GOT3 (cell line): ENCODE measurements at regions not wholly inside any gene's neighbourhood (a gene's known extent, or its start where the extent isn't known, plus 50 kb on each side); places are given as distances from the start of the nearest gene placed in this dataset.

Experiments
- DNase-seq: peaks from one replicate; lab custom pipeline; 2025; ENCODE audit warnings: mixed read lengths; lab: John Stamatoyannopoulos, UW

DNA sequence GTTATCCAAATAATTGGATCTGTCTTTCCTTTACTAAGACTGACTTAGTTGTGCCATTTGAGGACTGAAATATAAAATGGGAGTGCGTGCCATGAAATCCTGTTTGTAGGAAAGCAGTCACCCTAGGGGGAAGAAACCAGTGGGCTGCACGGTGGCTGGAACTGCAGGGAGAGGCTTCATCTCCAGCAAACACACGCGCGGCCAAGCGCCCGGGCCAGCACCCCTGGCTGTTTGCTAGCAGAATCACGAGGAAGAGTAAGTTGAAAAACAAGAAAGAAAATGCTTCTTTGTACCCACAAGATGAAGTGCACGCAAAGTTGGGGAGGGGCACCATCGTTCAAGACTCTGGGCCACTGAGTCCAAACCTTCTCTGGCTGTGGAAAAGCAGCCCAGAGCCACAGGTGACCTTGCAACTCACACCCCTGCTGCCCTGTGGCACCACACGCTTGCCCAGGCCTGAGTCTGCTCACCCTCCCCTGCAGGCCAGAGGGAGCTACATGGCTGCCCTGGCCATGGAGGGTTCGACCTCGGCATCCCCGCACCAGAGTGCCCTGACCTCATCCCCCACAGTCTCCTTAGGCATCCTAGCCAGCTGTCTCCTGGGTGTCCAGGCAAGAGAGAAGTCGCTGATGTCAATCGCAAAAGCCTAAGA is 55.2 kb downstream of the IRX2 start:
- no peak for DNase-seq

DNA sequence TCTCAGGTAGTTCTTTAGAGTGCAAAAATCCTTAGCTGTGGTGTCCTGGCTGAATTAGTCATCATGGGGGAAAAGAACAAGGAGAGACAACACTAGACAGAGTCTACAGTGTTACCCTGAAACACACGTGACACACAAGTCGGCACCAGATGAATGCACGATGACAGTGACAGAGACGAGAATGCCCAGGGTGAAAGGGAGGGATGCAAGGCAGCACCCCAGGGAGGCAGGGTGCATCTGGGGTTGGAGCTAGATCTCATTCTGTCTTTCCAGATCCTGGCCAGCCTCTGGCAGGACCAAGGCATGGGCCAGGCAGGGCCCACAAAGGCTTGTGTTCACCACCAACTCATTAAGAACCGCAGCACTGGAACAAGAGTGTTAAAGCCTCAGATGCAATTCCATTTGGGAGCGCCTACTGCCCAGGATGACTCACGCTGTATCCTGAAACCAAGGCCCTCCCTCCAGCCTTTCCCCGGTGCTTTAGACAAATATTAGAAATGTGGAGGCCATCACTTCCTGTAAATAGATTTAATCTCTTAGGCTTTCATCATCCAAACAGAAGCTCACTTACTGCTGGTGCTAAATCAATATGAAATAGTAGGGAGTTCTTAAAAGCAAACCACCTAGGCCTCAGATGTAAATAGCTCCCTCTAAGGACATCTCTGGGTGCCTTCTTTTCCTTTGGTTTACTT is 56.1 kb downstream of the IRX2 start:
- no peak for DNase-seq

DNA sequence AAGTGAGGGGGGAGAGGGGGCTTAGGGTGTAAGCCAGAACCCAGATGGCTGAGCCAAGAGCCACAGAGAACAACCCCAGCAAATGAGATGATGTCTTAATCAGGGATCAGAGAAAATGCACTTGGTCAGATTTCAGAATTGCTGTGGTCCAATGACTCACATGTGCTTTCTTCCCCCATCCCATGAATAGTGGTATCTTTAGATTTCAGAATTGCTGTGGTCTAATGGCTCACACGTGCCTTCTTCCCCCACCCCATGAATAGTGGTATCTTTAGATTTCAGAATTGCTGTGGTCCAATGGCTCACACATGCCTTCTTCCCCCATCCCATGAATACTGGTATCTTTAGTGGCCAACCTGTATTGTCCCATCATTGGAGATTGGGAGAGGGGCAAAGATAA is 59.9 kb downstream of the IRX2 start:
- no peak for DNase-seq

DNA sequence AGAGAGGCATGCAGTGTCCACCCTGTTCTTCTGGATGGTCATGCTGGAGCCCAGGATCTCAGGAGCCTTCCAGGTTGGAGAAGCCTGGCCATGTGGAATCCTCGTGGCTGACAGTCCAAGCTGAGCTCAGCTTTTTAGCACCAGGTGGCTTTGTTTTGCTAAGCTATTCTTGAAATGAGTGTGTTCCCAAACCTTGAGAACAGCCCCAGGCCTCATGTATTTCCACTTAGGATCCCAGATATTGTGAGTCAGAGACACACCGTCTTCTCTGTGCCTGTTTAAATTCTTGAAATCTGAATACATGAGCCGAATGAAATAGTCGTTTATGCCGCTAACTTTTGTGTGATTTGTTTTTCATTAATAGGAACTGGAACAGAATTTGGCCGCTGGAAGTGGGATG is 61.2 kb downstream of the IRX2 start:
- DNase-seq = no peak

DNA sequence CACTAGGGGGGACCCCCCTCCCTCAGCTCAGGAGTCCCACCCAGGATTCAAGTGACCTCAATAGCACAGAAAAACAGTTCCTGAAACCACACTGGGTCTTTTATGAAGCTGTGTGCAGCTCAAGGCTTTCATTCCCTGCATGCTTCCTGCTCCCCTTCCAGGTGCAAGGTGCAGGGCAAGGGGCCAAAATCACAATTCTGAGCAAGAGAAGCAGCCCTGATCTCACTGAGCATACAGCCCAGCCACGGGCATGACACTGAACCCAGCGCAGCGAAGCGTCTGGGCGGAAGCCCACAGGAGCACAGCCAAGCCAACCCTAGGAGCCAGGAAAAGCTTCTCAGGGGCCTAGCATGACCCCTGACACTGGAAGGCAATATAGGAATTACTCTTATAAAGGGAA is 62.9 kb downstream of the IRX2 start:
- no peak for DNase-seq

DNA sequence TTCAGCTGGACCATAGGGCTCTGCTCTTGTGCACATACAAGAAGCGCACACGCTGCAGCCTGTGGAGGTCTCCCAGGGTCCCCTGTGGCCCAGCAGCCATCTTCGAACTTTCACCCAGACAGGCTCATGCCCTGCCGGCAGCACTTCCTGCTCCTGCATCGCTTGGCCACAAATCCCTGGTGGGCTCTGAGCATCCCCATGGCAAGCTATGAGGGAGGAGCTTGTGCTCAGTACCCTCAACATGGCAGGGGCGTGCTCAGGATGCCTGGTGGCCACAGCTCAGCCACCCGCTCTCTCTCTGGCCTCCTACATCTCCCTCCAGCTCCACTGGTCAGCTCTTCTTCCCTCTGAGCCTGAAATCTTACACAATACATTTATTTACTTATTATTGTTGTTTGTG is 63.7 kb downstream of the IRX2 start:
- no peak for DNase-seq

DNA sequence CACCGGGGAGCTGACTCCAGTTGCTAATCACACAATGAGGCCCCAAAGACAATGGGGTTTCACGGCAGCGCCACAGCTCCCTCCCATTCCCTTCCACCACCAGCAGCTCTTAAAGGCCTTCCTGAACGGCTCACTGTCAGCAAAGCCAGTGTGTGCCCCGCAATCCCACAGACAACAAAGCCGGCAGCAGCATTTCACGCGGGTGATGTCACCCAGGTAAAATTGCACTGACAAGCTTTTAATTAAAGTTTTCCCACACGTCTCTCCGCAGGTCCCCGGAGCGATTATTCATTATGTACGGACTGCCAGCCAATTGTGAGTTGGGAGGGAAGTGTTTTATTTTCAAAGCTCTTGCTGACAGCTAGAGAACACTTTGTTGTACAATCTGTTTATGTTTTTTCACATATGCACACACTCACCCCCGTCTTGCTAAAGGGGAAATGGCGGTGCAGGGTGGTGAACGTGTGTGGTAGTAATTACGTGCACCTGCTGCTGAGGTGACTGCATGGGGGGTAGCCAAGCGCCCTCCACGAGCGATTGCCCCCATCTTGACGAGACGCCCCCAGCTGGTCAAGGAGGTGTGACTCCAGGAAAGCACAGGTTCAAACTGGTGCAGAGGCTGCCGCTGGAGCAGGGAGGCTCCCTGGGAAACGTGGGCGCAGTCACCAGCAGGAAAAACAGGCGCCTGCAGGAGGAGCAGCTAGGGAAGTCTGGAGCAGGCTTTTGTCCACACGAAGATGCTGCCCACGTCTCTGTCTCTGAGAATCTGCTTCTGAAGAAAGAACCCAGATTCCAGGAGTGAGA is 65.0 kb downstream of the IRX2 start:
- no peak for DNase-seq

DNA sequence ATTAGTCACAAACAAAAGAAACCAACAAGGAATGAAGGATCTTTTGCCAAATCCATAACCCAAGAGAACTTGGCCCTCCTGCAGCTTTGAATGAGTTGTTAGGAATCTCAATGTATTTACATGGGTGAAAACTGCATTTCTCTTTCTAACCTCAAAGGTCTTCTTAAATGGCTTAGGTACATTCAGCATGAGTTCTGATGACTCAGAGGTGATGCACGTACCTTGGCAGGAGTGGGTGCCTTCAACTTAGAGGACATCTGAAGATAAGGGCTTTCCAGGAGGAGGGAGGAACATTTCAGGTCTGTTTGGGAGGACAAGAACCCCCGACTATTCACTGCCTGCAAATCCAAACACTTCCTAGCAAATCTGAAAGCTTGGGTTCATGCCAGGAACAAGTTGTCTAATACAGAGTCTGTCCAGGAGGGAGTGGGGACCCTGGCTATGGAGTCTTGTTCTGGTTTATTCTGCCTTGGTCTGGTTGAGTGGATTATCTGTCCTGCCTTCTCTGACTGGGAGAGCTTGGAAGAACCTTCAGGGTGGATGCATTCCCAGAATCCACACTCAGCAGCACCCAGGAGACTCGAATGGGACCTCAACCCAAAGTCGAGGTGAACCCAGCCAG is 65.7 kb downstream of the IRX2 start:
- no peak for DNase-seq

DNA sequence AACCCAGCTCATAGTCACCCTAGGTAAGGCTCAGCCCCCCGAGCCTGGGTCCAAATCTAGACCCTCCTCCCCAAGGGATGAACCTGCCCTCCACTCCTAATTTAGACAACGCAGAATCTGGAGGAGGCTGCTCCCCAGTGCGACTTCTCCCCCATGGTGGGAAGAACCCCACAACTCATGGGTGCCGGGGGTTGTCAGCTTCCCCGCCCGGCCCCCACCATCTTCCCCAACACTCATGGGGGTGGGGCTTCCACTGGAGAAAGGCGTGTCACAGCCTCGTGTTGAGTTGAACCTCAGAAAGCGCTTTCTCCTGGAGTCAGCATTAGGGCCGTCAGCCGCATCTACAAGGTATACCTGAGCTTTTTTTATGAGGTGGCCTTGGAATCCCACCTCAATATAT is 66.9 kb downstream of the IRX2 start:
- DNase-seq = no peak

DNA sequence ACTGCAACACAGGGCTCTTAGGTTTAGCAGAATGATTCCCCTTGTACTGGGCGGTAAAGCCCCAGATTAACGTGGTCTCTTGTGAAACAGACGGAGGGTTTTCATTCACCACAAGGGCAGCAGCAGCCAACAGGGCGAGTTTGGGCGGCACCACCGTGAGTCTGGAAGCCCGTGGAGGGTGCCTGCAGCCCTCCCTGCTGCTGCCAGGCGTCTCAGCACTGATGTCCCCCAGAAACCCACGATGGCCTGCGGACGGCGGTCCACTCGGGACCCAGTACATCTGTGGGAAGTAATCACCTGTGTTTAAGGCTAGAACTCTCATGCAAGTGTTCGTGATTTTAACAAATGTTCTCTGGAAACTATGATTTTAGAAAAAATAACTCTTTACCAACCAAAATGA is 67.8 kb downstream of the IRX2 start:
- DNase-seq = no peak

DNA sequence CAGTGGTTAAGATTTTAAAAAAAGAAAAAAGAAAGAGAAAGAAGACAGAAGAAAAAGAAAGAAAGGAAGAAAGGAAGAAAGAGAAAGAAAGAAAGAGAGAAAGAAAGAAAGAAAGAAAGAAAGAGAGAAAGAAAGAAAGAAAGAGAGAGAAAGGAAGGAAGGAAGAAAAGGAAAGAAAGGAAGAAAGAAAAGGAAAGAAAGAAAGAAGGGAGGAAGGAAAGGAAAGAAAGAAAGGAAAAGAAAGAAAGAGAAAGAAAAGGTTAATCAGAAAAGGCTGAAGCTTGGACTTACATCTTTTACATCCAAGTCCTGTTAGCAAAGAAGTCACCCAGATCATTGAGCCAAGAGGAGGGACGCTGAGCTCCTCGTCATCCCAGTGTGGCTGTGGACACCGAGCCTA is 70.0 kb downstream of the IRX2 start:
- DNase-seq = no peak

DNA sequence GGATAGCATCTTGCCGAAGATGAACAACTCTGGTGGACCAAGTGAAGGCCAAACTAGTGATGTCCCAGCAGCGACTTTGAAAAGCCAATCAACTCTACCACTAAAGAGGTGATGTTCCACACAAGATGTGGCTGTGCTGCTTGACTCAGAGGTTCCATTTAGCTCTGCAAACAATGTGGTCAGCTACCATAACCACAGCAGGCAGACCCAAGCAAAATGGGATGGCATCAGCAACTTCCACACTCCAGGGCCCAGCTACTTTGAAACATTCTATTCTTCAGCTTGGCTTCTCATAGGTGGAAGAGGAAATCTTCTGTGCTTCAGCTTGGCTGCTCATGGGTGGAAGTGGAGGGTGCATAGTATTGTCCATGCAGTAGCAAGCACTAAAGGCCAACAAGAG is 70.5 kb downstream of the IRX2 start:
- DNase-seq = no peak

DNA sequence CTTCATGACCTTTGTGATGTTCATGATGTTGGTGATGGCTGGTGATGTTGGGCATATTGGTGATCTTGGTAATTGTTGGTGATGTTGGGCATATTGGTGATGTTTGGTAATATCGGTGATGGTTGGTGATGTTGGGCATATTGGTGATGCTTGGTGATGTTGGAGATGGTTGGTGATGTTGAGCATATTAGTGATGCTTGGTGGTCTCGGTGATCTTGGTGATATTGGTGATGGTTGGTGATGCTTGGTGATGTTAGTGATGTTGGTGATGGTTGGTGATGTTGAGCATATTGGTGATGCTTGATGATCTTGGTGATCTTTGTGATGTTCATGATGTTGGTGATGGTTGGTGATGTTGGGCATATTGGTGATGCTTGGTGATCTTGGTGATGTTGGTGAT is 73.8 kb downstream of the IRX2 start:
- DNase-seq = no peak

DNA sequence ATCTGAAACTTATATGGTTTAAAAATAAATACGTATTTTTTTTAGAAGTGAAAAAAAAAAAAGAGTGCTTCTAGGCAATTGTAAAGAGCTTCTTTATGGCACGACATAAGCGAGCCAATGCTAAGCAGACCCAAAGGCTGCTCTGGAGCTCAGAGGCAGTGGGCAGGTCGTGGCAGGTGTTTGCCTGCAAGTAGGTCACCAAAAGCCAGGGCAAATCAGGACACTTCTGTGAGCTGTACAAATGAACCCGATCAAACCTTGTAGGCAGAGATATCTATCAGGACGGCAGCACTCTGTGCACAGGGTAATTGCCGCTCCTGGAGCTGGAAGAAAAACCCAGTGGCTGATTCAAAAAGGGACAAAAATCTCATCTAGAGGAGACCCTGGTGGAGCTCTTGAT is 75.9 kb downstream of the IRX2 start:
- no peak for DNase-seq

DNA sequence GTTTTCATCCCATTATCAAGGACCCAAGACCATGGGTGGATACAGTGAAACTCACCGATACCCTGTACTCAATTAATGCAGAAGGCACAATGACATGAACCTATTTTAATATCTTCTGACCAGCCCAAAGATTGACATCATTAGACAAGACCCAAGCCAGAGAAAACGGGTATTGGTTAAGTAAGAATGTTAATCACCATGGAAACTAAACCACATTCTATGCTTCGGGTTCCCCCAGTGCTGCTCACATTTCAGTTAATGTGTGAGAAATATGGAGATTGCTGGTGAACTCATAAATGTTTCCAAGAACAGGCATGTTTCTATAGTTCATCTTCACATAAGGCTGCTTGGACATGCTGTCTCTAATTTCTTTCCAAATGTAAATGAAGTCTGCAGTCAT is 77.0 kb downstream of the IRX2 start:
- no peak for DNase-seq

DNA sequence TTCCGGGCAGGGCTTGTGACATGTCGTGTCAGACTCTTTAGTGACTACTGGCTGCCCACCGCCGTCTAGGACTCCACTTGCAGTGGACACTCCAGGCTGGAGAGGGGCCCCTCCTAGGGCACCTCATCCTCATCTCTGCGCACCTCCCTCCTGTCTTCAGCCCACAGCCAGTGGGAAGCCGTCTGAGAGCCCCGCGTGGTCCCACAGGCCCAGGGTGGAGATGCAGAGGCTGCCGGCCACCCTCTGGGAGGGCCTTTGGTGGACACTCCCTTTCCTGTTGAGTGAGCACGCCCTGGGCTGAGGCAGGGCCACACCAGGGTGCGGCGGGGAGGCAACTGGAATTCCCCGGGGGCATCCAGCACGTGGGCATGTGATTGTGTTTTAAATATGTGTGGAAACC is 80.5 kb downstream of the IRX2 start:
- no peak for DNase-seq

DNA sequence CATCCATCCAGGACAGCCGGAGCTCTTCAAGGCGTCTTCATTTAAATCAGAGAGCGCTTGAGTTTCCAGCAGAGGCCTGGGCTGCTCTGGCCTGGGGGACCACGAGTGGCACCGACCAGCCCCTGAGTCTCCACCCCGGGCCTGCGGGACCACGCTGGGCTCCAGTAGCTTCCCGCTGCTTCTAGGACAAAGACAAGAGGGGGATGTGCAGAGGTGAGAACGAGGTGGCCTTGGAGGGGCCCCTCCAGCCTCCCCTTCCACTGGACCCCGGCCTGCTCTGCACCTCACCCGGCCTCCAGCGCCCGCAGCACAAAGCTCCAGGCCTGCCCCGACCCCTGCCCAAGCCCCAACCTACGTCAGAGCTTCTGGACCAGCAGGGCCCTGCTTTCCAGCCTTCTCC is 81.6 kb downstream of the IRX2 start:
- no peak for DNase-seq

DNA sequence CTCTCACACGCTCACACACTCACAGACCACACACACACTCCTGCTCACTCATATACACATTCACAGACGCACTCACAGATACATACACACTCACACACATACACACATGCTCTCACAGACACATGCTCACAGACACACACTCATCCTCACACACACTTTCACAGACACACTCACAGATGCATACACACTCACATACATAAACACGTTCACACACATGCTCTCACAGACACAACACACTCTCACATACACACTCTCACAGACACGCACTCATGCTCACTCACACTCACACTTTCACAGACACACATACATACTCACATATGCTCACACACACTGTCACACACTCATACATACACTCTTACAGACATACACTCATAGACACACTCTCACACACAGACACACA is 82.2 kb downstream of the IRX2 start:
- no peak for DNase-seq

DNA sequence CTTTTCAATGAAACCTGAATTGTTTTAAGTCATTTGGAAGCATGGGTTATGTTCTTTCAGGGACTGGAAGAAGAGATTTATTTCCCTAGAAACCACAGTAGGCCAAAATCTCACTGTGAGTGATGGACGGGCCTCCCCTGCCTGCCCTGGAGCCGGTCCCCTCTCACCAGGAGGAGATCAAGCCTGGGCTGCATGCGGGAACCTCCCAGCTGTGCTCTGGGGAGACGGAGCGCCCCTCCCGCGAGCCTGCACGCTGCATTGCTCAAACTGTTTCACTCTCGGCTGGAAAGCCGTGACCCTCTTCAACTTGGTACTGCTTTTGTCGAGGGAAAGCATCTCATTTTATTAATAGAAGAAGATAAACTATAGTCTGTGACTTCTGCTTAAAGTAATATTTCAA is 85.4 kb downstream of the IRX2 start:
- no peak for DNase-seq

DNA sequence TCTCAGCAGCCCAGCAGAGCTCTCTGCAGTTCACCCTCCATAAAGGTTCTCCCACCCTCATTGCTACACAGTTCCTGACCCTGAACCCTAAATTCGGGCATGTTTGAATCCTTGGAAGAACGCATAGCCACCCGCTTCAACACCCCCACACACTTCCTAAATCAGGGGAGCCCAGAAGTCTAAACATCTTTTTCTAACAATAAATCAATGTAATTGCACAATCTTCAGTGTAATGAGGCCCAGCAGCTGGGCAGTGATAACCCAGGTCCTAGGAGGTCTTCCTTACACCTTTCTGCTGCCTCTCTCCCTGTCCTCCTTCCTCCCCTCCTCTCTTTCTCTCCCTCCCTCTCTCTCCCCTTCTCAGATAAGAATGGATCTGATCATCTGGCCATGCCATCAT is 88.0 kb downstream of the IRX2 start:
- no peak for DNase-seq

DNA sequence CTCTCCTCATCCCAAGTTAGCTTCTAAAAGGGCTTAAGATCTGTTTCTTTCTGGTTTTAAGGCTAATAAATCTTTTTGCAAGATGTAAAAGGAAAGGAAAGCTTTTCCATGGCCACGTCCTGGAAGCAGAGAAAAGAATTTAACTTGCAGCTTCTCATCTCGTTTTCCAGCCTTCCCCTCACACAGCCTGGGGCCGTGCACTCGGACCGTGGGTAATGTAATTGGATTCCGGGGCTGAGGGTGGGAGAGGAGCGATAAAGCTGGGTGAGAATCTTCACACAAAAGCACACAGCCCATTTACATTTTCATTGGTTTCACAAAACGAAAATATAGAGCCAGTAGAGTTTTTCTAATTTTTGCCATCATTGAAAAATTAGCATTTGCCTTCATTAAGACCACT is 91.2 kb downstream of the IRX2 start:
- no peak for DNase-seq

DNA sequence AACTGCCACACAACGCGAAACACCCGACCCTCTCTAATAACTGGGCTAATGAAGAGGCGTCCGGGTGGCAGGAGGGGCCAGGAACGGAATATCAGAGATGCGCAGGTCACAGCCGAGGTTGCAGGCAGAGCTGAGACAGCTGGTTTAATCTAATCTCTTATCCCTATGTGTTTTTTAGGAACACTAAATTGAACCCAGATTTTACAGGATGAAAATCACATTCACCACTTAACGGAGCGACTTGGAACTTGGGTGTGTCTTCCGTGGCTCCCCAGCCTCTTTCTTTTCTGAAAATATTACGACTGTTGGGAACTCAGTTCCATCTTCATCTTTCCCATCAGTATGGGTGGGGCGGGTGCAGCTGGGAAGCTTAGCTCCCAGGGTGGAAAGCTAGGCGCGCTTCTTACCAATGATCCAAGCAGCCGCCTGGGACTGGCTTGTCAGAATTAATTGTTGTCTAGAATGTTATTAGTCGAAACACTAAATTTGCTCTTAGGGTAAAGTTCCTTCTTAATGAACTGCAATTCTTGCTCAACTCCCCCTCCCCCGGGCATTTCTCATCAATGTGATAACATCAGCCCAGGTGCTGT is 92.5 kb downstream of the IRX2 start:
- DNase-seq = no peak

DNA sequence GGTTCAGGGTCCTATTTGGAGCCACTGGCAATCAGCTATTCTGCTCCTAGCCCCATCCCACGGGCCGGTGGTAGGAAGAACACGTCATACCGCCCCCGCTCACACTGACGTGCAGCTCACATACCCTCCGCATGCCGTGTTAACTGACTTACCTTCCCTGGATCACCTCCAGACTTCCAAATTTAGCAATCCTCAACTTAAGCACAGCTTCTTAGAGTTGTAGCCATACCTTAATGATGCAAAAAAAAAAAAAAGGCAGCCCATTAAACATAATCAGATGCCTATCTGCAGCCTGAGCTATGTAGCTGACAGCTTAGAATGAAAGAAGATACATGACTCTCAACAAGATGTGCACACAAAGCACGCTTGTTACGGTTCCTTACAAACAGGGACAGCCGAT is 93.0 kb downstream of the IRX2 start:
- DNase-seq = no peak
